GM12878 (cell line): ENCODE measurements at regions not wholly inside any gene's neighbourhood (a gene's known extent, or its start where the extent isn't known, plus 50 kb on each side); places are given as distances from the start of the nearest gene placed in this dataset.

ENCODE experiments used
- ATAC-seq: fragments of 200-7000 bp; cut with Tn5 transposase; 3 replicates; pipeline ENCODE4 v1.9.1; 2020; ENCODE audit warnings: mild to moderate bottlenecking, moderate library complexity
- BruUV-seq: library from RNA; stranded (reverse); fragments of 400-500 nt; replicated peaks from 2 replicates; lab custom pipeline; 2021; lab: Mats Ljungman, UMichigan
- CTCF ChIA-PET: fragments of 300-600 bp; sonication (Branson Sonifier 250); formaldehyde crosslinking; extraction: SDS; loops from one replicate; lab custom pipeline; 2021; ENCODE audit warnings: inconsistent platforms; lab: Yijun Ruan, JAX
- POLR2A ChIA-PET: fragments of 350-600 bp; formaldehyde crosslinking; extraction: SDS; loops from one replicate; lab custom pipeline; 2021; ENCODE audit warnings: inconsistent platforms; lab: Charles Lee
- RAD21 ChIA-PET: fragments of 300-600 bp; sonication (Branson Sonifier 250); formaldehyde crosslinking; loops from one replicate; lab custom pipeline; 2023; ENCODE audit warnings: antibody characterized with exemption; ENCODE audit not compliant: unreplicated experiment; lab: Charles Lee
- SMC1A ChIA-PET: fragments of 300-600 bp; sonication (Branson Sonifier 250); formaldehyde crosslinking; loops from one replicate; lab custom pipeline; 2023; ENCODE audit not compliant: unreplicated experiment, uncharacterized antibody; lab: Charles Lee
- DNase-seq: peaks from one replicate; pipeline ENCODE4 v3.0.0-alpha.2; 2011; ENCODE audit warnings: low read depth, low spot score
- FAIRE-seq: peaks from 3 replicates; lab custom pipeline; 2011; peaks lifted over from hg19 to GRCh38; lab: Jason Lieb, UNC
- H2AFZ ChIP-seq: 2 replicates; pipeline ENCODE4 v1.6.0; 2011; ENCODE audit warnings: low read depth, low read length, control low read depth; ENCODE audit not compliant: control insufficient read depth
- H3K27ac ChIP-seq: 2 replicates; pipeline ENCODE4 v1.5.1; 2011; ENCODE audit warnings: control low read depth; ENCODE audit not compliant: control insufficient read depth, insufficient read depth
- H3K27me3 ChIP-seq, 2 experiments: replicated peaks in 1 of 2; 2 replicates each; pipeline versions ENCODE4 v1.6.0 to v1.6.1; 2011; ENCODE audit warnings: low read length in 1 of 2; ENCODE audit not compliant: control insufficient read depth in 2 of 2, insufficient read depth in 2 of 2
- H3K36me3 ChIP-seq, 2 experiments: 2 replicates each; pipeline ENCODE4 v1.5.1; 2011; ENCODE audit warnings: low read length in 1 of 2; ENCODE audit not compliant: control insufficient read depth in 2 of 2, insufficient read depth in 2 of 2
- H3K4me1 ChIP-seq: 2 replicates; pipeline ENCODE4 v1.6.1; 2011; ENCODE audit warnings: mild to moderate bottlenecking, low read length, moderate library complexity, mixed read lengths; ENCODE audit not compliant: control insufficient read depth, insufficient read depth
- H3K4me2 ChIP-seq: 2 replicates; pipeline ENCODE4 v1.6.0; 2011; ENCODE audit warnings: control low read depth; ENCODE audit not compliant: control insufficient read depth, insufficient read depth
- H3K4me3 ChIP-seq: fragments of 200-600 bp; sonication (generic); 2 replicates; pipeline ENCODE4 v1.5.1; 2016
- H3K79me2 ChIP-seq: 2 replicates; pipeline ENCODE4 v1.6.0; 2011; ENCODE audit warnings: low read length; ENCODE audit not compliant: control insufficient read depth, insufficient read depth
- H3K9ac ChIP-seq: 2 replicates; pipeline ENCODE4 v1.8.0; 2011; ENCODE audit warnings: low read length, control low read depth, mixed read lengths; ENCODE audit not compliant: control insufficient read depth, insufficient read depth
- H3K9me3 ChIP-seq: replicated peaks from 3 replicates; pipeline ENCODE4 v1.5.1; 2011; ENCODE audit warnings: mild to moderate bottlenecking, low read length; ENCODE audit not compliant: control insufficient read depth, insufficient read depth
- H4K20me1 ChIP-seq: 2 replicates; pipeline ENCODE4 v1.6.0; 2011; ENCODE audit not compliant: control insufficient read depth, insufficient read depth
- CHD1 ChIP-seq: IDR thresholded peaks from 2 replicates; pipeline ENCODE4 v1.6.1; 2012; ENCODE audit warnings: low read depth, low read length, improper control_type of control experiment
- CHD2 ChIP-seq: IDR thresholded peaks from 2 replicates; pipeline ENCODE4 v1.6.1; 2011; ENCODE audit warnings: low read depth, low read length, improper control_type of control experiment, borderline replicate concordance
- CREM ChIP-seq: IDR thresholded peaks from 2 replicates; pipeline ENCODE4 v1.6.1; 2014; ENCODE audit warnings: antibody characterized with exemption, low read depth
- CUX1 ChIP-seq: IDR thresholded peaks from 2 replicates; pipeline ENCODE4 v1.6.1; 2012; ENCODE audit warnings: improper control_type of control experiment, low read depth, low read length; ENCODE audit not compliant: insufficient replicate concordance
- DPF2 ChIP-seq: fragments of 450-650 bp; IDR thresholded peaks from 2 replicates; pipeline ENCODE4 v1.6.1; 2017; ENCODE audit warnings: mild to moderate bottlenecking
- ESRRA ChIP-seq: IDR thresholded peaks from 2 replicates; pipeline ENCODE4 v1.6.1; 2012; ENCODE audit warnings: mild to moderate bottlenecking, low read length, improper control_type of control experiment
- FOXM1 ChIP-seq: IDR thresholded peaks from 2 replicates; pipeline ENCODE4 v1.6.1; 2012; ENCODE audit warnings: low read depth, mild to moderate bottlenecking, inconsistent platforms, low read length, moderate library complexity
- IKZF2 ChIP-seq, 2 experiments: fragments of 450-650 bp; IDR thresholded peaks; 2 replicates each; pipeline ENCODE4 v1.6.1; 2017; ENCODE audit warnings: mild to moderate bottlenecking in 2 of 2, moderate library complexity in 2 of 2
- IRF3 ChIP-seq: fragments of 450-650 bp; IDR thresholded peaks from 2 replicates; pipeline ENCODE4 v1.6.1; 2014; ENCODE audit warnings: mild to moderate bottlenecking
- KDM1A ChIP-seq: fragments of 200-600 bp; sonication (generic); IDR thresholded peaks from 2 replicates; pipeline ENCODE4 v1.6.1; 2016; ENCODE audit warnings: borderline replicate concordance
- MXI1 ChIP-seq: fragments of 150-350 bp; IDR thresholded peaks from 2 replicates; pipeline ENCODE4 v1.6.1; 2011; ENCODE audit warnings: low read depth, mild to moderate bottlenecking, inconsistent platforms, low read length, improper control_type of control experiment
- POU2F2 ChIP-seq: IDR thresholded peaks from 3 replicates; pipeline ENCODE4 v1.6.1; 2011; ENCODE audit warnings: low read depth, mild to moderate bottlenecking, low read length, borderline replicate concordance
- RUNX3 ChIP-seq: IDR thresholded peaks from 2 replicates; pipeline ENCODE4 v1.6.1; 2012; ENCODE audit warnings: low read length, inconsistent platforms
- SP1 ChIP-seq: IDR thresholded peaks from one replicate; pipeline ENCODE4 v1.6.1; 2011; ENCODE audit warnings: low read depth, low read length
- SREBF2 ChIP-seq: IDR thresholded peaks from 2 replicates; pipeline ENCODE4 v1.6.1; 2012; ENCODE audit warnings: mild to moderate bottlenecking, low read length
- WRNIP1 ChIP-seq: IDR thresholded peaks from 2 replicates; pipeline ENCODE4 v1.6.1; 2011; ENCODE audit warnings: low read depth, low read length, improper control_type of control experiment, borderline replicate concordance
- WGBS: methylation state at CpG from one replicate; pipeline ENCODE4 v1.1.6; 2016; ENCODE audit warnings: low lambda C conversion rate; ENCODE audit not compliant: insufficient replicate concordance, insufficient coverage; ENCODE audit errors: missing lambda C conversion rate; 5-methylcytosine and 5-hydroxymethylcytosine counted together
- in situ Hi-C: fragments of 300-500 bp; cut with MboI; formaldehyde crosslinking; loops from 9 replicates; pipeline ENCODE4 v1.14.3; 2018; ENCODE audit warnings: mixed read lengths
- intact Hi-C: fragments of 100-400 bp; cut with micrococcal nuclease; formaldehyde crosslinking; loops from one replicate; pipeline ENCODE4 v1.14.2; 2022; ENCODE audit not compliant: unreplicated experiment

GRCh38 chr6:76881414-76881813, 581.9 kb downstream of the HTR1B start:
- SMC1A ChIA-PET: interaction anchor here (0.6 to 1.0 kb wide), 2 partner anchors 10 to 12 kb away, joined by 3 read pairs; no protein-coding TSS in a partner anchor
- Histone ChIP-seq H3K27ac (no peak overlapping the region), H4K20me1 (no peaks in the 10 kb centered on the region), H2AFZ (no peak overlapping the region), H3K4me3 (no peak overlapping the region), H3K9me3 (no peaks in the 10 kb centered on the region), H3K79me2 (no peaks in the 10 kb centered on the region), H3K4me1 (no peaks in the 10 kb centered on the region), H3K9ac (no peak overlapping the region), H3K36me3 (no peaks in the 10 kb centered on the region), H3K27me3 (no peaks in the 10 kb centered on the region), H3K4me2 (no peak overlapping the region)
- WGBS: 7% methylated on average over 1 of the region's 1 CpG
- RAD21 ChIA-PET: no interaction called here
- CTCF ChIA-PET: no interaction called here
- in situ Hi-C loops: no loop called here
- no TSS peak for BruUV-seq
- DNase-seq: no peak
- intact Hi-C loops: no loop called here
- POLR2A ChIA-PET: no interaction called here
- FAIRE-seq: no peak
- no peak for TF ChIP-seq CHD1
- no peak for TF ChIP-seq MXI1
- TF ChIP-seq SP1: no peak
- no peak for TF ChIP-seq RUNX3
- no peak for TF ChIP-seq CUX1
- no peak for TF ChIP-seq ESRRA
- TF ChIP-seq IRF3: no peak
- TF ChIP-seq CHD2: no peak
- no peak for TF ChIP-seq IKZF2 (IDR thresholded peaks at IDR 0.05)
- no peak for TF ChIP-seq KDM1A
- TF ChIP-seq WRNIP1: no peak
- no peak for TF ChIP-seq POU2F2
- no peak for TF ChIP-seq CREM
- no peak for TF ChIP-seq SREBF2
- TF ChIP-seq DPF2: no peak
- no peak for TF ChIP-seq FOXM1
- ATAC-seq: no peak
